ENCODE measurements at regions not wholly inside any gene's neighbourhood (a gene's known extent, or its start where the extent isn't known, plus 50 kb on each side); places are given as distances from the start of the nearest gene placed in this dataset.
"Not testable (repeated sequence)": the region's sequence is repeated elsewhere in the genome, so short reads cannot be mapped to it uniquely, and the experiment has no call there.

DNA sequence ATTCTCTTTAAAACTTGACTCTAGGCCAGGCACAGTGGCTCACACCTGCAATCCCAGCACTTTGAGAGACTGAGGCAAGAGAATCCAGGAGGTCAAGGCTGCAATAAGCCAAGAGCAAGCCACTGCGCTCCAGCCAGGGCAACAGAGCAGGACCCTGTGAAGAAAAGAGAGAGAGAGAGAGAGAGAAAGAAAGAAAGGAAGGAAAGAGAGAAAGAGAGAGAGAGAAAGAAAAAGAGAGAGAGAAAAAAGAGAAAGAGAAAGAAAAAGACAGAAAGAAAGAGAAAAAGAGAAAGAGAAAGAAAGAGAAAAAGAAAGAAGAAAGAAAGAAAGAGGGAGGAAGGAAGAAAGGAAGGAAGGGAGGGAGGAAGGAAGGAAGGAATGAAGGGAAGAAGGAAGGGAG, 76.7 kb downstream of the RIN2 start:
- no peak for DNase-seq (ENCODE audit: low spot score)

DNA sequence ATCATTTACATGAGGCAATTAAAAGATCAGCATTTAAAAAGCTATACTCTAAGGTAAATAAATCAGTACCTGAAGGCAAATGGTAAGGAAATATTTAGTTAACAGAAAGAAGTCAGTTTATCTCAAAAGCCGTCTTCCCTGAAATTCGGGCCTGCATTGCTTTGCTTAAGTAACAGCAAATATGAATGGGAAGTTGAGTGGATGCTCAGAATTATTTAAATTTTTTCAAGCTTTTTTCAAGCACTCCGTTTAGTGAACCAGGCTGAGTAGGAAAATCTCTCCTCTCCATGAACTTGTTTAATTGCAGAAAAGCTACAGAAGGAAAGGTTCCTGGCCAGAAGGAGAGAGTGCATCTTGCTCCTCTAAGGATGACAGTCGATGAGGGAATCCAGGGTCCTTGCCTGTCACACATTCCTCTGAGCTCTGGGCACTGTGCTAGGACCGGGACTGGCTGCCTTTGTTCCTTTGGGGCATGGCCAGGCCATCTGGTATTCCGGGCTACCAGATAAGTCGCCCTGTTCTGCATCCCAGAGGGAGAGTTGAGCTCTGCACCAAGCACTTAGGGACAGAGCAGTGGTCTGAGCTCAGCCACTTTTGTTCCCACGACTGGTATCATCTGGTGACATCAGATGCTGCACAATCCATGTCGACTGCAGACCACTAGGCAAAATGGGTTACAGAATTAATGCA, 77.6 kb downstream of the RIN2 start:
- no peak for DNase-seq (ENCODE audit: low spot score)

DNA sequence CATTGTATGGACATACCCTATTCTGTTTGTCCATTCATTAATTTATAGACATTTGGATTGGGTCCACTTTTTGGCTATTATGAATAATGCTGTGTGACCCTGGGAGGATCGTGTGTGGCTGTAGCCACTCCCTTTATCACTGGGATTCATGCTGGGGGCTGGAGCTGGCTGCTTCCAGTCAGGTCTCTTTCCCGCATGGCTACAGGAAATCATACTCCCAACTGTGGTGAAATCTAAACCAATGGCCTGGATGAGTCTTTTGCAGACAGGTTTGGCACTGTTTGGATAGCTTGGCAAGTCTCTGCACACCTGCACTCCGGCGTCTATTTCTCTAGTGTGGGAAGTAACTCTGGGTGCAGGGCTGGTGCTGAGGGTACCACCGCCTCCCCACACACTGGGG, 80.4 kb downstream of the RIN2 start:
- no peak for DNase-seq (ENCODE audit: low spot score)

DNA sequence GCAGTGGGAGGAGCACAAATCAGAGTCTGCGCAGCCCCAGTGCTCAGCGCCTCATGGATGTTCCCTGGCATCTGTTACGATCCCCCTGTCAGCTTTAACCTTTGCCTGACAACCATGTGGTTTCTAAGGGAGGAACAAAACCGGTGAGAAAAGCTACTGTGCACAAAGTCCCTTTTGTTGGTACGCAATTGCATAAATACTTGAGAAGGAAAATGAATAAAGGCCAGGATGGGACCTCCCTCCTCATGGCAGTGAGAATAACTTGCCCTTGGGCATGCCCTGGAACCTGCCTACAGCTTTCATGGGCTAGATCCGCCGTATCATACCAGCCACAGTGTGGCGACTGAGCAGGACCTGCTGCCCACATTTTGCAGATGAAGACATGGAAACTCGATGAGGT, 81.0 kb downstream of the RIN2 start:
- DNase-seq (ENCODE audit: low spot score): no peak

DNA sequence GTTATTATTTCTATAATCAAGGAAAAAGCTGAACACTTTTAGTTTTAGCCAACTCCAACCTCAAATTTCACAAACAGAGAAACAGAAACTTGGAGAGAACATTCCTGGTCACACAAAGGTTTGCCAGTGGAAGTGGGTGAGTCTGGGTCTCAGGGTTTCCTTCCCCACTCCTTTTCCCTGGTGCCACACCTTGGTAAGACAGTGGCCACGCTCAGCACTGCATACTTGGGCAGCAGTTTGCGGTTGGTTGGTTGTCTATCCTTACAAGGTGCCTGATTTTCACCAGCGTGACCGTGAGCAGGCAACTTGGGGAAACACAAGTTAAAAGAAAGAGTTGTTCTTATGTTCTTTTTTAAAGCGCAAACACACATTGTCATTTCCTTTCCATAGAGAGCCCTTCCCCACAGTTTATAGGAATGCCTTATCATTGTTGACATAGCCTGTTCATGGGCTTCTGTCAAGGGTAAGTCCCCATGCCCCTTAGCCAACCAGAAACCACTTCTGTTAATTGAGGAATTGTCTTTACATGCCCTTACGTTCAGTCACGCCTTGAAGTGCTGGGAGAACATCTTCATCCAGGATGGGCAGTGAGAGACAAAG, 82.2 kb downstream of the RIN2 start:
- no peak for DNase-seq (ENCODE audit: low spot score)

DNA sequence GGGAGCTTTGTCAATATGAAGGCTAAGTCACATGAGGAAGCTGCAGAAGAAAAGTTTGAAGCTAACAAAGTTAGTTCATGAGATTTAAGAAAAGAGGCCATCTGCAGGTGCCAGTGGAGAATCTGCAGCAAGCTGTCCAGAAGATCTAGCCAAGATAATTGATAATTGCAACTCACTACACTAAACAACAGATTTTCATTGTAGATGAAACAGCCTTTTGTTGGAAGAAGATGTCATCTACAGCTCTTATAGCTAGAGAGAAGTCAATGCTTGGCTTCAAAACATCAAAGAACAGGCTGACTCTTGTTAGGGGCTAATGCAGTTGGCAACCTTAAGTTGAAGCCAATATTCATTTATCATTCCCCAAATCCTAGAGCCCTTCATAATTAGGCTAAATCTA, 83.7 kb downstream of the RIN2 start:
- no peak for DNase-seq (ENCODE audit: low spot score)

DNA sequence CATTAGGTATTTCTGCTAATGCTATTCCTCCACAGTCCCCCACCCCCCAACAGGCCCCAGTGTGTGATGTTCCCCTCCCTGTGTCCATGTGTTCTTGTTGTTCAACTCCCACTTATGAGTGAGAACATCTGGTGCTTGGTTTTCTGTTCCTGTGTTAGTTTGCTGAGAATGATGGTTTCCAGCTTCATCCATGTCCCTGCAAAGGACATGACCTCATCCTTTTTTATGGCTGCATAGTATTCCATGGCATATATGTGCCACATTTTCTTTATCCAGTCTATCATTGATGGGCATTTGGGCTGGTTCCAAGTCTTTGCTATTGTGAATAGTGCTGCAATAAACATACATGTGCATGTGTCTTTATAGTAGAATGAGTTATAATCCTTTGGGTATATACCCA, 86.8 kb downstream of the RIN2 start:
- DNase-seq (ENCODE audit: low spot score): not testable (repeated sequence)

DNA sequence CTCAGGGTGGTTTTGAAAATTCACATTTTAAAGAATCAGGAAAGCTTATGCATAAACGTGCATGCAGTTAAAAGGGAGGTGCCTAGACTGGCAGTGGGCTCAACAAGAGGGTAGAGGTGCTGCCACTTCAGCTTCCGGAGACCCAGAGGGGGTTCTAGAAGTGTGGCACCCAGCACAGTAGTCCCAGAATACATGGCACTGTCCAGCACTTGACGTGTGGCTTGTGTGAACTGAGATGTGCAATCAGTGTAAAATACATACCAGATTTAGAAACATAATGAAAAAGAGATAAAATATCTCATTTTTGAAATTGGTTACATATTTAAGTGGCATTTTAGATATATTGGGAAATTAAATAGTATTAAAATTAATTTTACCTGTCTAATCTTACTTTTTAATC, 89.3 kb downstream of the RIN2 start:
- no peak for DNase-seq (ENCODE audit: low spot score)

DNA sequence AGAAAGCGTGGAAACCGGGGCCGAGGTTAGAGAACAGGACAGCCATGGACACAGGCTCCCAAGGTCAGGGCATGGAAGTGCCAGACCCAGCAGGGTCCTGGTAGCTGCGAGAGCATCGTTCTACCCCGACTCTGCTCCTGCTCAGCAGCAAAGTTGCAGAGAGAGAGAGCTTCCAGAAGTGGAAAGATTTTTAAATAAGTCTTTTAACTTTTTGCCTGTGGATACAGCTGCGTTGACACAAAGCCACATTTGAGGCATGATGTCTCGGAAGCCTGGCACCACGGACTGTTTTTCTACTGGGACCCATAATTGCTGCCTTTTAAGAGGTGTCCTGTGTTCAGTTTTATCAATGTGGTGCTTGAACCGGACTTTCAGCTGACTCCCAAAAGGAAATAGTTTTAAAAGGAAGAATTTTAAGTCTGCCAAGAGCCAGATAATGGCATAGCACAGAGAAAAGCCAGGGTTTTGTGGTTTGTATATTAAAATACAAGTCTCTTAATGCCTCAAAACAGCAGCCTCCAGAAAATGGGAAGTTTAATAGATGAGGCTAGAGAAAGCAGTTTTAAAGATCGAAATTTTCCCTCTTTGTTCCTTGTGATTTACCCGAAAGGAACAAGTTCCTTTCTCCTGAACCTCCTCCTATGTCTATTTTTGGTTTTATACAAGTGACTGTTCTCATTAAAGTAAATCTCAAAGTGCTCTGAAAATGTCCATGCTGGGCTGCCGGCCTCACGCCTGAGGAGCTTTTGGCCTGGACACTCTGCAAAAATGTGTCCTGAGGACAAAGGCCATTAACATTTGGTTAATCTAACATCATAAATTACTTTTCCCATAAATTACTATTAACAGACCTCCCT, 91.5 kb downstream of the RIN2 start:
- no peak for DNase-seq (ENCODE audit: low spot score)

DNA sequence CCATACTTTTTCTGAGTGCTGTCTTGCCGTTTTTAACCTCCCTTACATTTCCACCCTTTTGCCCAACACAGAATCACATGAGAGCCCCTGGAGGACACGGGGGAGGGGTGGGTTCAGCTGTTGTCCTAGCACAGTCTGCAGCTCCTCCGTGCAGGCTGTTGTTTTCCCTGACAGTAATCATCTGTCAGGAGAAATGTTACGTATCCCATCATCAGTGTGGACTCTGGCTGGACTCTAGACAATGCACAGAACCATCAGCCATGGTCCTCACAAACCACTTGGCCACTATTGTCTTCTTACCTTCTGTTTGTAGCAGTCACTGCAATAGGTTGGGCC, 92.1 kb downstream of the RIN2 start:
- no peak for DNase-seq (ENCODE audit: low spot score)

DNA sequence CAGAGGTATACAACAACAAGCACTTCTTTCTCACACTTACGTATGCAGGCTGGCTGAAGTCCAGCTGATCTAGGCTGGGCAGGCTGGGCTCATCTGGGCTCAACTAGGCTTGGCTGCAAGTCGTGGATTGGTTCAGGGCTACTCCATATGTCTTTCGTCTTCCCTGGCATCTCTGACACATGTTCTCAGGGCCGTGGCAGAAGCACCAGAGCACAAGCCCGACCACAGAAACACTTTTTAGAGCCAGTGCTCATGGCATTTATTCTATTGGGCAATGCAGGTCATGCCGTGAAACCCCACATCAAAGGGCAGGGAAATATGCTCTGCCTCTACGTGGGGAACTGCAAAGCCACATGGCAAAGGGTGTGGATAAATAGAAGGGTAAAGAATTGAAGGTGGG, 93.8 kb downstream of the RIN2 start:
- DNase-seq (ENCODE audit: low spot score): no peak

DNA sequence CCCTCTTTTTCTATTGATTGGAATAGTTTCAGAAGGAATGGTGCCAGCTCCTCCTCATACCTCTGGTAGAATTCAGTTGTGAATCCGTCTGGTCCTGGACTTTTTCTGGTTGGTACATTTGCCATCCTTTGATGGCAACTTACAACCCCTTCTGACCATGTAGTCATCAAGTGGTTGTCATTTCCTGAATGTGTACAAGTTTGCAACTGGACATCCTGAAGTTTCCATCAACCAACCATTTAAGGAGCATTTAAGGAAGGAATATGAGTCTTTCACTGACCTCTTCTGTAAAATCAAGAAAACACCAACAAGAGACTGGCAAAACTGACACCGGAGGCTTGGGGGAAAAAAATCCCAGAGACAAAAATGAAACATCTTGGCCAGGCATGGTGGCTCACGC, 97.4 kb downstream of the RIN2 start:
- DNase-seq (ENCODE audit: low spot score): peak; percentile 63

DNA sequence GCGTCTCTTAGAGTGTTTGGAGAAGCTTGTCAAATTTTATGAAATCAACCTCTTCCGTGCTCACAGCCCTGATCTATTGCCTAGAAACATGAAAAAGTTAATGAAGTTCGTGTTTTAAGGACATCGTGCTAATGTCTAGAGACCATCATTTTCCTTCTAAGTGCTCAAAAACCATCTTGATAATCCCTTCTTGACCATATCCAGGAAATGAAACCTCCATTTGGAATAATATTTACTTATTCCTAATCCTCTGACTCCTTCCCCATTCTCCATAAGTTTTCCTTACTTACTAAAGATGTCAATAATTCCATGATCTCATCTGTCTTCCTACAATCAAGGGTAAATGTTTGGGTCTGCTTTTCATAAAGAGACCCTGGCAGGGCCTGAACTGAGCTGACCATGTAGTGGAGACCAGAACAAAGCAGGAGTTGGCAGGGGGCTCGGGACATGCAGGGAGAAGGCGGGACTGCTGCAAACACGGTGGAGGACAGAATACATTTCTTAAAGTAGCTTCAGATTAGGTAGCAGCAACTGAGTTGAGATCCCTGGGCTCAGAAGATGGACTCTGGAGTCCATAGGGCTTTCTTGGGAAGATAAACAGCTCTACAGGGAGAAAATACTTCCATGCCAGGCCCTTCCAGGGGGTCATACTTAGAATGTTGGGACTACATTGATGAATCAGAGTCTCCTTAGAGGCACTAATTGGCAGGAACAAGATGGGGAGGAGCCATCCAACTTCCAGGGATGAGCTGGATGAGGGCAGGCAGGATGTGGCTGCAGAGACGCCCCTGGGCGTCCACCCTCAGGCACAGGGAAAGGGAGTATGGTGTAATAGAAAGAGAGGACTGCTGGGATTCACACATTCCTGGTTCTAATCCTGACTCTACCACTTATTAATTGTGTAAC, 100.7 kb downstream of the RIN2 start:
- DNase-seq (ENCODE audit: low spot score): no peak

DNA sequence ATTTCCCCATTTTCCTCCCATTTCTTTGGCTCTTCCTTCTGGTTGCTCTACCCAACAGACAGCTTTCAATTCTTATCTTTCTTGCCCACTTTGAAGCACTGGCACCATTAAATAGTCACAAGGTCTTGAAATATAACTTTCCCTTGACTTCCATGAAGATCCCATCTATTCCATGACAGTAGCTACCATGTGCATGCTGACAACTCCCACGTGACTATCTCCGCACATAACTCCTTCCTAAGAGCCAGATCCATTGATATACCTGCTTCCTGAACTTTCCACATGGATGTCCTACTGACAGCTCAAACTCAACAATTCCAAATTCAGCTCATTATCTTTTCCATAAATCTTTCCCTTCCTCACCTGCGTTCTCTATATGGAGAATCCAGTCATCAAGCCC, 101.4 kb downstream of the RIN2 start:
- DNase-seq (ENCODE audit: low spot score): no peak

DNA sequence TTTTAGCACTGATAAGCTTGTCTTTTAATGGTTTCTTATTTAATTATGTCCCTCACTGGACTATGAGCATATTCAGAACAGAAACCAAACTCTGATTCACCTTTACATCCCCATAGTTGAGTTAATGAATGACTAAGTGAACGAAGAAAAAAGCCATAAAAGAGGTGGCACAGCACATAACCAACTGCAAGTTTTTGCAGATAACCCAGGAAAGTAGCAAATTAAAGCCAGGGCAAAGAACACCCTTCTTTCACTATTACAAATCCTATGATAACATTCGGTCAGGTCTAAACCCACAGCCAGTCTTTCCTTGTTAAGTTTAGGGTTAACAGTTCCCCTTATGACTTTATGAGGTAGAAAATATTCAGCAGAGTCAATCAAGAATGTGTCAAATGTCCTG, 102.7 kb downstream of the RIN2 start:
- DNase-seq (ENCODE audit: low spot score): no peak

DNA sequence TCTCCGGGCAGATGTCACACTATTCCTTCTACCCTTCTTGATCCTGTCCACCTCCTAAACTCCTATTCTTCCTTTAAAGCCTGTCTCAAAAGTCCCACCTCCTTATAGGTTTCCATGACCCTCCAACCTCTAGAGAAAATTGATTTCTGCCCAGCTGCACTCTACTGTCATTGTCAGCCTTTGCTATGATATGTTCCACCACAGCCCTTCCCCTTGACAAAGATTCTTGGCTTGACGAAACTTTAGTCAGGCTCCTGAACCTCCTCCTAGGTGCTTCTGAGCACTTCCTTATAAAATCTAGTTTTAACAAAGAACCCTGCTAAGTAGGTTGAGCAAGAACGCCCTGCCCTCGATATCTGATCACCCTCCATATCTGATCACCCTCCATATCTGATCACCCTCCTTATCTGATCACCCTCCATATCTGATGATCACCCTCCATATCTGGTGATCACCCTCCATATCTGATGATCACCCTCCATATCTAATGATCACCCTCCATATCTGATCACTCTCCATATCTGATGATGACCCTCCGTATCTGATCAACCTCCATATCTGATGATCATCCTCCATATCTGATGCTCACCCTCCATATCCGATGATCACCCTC, 103.2 kb downstream of the RIN2 start:
- DNase-seq (ENCODE audit: low spot score): no peak

DNA sequence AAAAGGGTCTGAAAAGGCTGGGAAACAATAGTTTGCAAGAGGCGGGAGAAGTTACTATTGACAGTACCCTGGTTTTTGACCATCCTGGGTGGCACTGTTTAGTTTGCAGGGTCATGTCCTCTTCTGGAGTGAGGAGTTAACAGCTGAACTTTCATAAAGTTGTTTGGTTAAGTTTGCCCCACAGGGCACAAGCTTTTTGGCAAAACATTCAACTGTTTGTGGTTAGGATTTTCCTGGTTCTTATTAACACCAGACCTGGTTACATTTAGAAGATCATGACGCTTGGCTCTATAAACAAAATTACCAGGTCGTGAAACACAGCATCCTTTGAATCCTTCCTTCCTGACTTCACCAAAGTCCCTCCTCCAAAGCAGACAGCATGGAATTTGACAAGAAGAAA, 106.1 kb downstream of the RIN2 start:
- DNase-seq (ENCODE audit: low spot score): no peak

DNA sequence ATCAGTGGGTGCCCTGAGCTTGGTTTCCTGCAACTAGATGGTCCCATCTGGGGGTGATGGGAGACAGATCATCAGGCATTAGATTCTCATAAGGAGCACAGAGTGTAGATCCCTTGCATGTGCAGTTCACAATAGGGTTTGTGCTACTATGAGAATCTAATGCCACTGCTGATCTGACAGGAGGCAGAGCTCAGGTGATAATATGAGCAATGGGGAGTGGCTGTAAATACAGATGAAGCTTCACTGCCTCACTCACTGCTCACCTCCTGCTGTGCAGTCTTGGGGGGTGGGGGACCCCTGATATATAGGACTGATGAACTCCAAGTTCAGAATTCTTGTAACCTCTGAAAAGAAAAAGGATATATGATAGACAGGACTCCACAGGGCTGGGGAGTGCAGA, 108.0 kb downstream of the RIN2 start:
- DNase-seq (ENCODE audit: low spot score): no peak

DNA sequence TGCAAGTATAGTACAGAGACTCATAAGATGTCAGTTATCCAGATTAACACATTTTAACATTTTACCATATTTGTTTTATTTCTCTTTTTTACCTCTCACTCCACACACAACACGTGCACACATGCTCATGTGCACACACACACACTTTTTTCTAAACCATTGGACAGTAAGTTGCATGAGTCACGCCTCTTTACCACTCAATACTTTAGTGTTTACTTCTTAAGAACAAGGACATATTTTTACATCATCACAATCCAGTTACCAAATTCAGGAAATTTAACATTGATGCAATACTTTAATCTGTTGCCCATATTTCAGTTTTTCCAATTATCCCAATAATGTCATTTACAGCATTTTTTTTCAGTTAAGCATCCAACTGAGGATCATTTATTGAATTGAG, 109.0 kb downstream of the RIN2 start:
- no peak for DNase-seq (ENCODE audit: low spot score)

DNA sequence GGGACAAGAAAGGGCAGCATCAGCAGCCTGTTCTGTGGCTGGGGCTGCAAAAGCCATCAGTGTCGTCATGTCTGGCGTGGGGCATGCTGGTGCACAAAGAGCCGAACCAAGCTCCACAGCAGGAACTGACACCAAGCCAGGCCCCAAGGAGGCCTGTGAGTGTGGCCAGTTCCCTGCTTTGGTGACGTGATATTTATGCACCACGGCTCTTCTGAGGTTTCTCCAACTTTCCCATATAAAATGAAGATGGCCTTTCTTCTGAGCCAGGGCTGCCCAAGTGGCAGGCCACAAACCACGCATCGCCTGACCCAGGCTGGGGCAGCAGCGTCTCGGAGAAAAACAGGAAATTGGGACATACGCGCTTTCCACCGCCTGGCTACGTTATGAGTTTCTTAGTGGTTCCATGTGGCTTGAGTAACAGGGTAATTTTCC, 109.9 kb downstream of the RIN2 start:
- DNase-seq (ENCODE audit: low spot score): no peak

DNA sequence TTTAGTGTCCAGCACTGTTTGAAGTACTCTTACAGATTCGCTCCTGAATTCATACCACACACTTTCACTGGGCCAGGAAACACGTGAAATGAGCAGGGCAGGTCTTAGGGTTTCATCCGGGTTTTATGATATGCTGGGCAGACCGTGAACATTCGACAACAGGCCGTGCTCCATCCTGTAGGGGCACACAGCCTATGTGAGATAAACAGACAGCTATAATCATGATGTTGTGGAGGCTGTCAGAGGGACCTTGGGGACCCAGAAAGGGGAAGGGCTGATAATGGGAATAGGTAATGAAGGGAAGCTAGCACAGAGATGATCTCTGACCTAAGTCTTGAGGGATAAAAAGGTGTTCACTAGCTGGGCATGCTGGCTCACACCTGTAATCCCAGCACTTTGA, 110.4 kb downstream of the RIN2 start:
- DNase-seq (ENCODE audit: low spot score): no peak

DNA sequence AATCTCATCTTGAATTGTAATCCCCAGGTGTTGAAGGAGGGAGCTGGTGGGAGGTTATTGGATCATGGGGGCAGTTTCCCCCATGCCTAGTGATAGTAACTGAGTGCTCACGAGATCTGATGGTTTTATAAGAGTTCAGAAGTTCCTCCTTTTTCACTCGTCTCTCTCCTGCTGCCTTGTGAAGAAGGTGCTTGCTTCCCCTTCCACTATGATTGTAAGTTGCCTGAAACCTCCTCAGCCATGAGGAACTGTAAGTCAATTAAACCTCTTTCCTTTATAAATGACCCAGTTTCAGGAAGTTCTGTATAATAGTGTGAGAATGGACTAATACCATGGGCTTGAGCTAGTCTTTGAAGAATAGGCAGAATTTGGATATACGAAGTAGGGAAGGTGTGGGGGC, 113.9 kb downstream of the RIN2 start:
- DNase-seq (ENCODE audit: low spot score): no peak
